ENCODE measurements at regions not wholly inside any gene's neighbourhood (a gene's known extent, or its start where the extent isn't known, plus 50 kb on each side); places are given as distances from the start of the nearest gene placed in this dataset.

DNA sequence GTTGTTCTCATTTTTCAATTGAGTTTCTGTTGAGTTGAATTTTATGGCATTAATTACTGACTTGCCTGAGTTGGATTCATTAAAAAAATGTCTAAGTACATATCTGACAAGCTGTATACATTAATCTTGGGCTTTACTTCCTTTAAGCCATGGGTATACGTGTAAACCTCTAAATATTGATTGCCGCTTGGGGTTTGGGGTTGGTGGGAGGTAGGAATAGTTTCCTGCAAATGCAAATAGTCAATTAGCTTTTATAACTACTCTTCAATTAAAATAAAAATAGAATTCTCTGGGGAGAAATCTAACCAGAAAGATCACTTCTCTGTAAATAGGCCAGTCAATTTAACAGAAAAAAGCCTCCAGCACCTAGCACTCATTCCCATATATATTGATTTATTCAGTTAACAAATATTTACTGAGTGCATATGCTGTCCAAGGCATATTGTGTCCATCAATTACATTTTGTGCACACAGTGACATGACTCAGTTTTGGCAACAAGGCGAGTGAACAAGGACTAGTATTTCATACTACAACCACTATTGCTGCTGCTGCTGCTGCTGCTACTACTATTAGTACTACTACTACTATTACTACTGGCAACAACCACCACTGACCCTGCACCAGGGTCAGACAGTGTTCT is 306.8 kb downstream of the RFC3 start:
- ATAC-seq: no peak
- no peak for DNase-seq

GRCh38 chr13:34127523-34127922 is 309.6 kb downstream of the RFC3 start:
- DNase-seq (no peak), ATAC-seq (no peak)

GRCh38 chr13:34128661-34129060 is 310.7 kb downstream of the RFC3 start:
- ATAC-seq: no peak

DNA sequence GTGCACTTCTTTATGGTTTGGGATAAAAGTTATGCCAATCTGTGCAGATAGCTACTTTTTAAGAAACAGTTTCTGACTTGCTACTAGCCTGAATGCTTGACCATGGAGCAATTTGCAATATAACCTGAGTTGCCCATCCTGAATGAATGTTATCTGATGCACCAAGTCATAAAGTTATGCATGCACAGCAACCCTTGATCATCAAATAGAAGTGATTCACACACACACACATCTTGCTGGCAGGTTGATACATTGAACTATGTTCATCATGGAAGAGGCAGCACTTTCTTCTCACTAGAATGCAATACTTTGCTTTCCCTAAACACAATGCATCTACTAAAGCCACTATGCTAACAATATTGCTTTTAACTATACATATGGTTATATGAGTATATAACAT is 311.5 kb downstream of the RFC3 start:
- DNase-seq (no peak), ATAC-seq (no peak)

More at GRCh38 chr13:34128661-34129060, 310.7 kb downstream of the RFC3 start:
- DNase-seq: no peak

- no peak for DNase-seq
- ATAC-seq: no peak
These were observed 319.3 kb downstream of the RFC3 start for GRCh38 chr13:34137200-34137599.

DNA sequence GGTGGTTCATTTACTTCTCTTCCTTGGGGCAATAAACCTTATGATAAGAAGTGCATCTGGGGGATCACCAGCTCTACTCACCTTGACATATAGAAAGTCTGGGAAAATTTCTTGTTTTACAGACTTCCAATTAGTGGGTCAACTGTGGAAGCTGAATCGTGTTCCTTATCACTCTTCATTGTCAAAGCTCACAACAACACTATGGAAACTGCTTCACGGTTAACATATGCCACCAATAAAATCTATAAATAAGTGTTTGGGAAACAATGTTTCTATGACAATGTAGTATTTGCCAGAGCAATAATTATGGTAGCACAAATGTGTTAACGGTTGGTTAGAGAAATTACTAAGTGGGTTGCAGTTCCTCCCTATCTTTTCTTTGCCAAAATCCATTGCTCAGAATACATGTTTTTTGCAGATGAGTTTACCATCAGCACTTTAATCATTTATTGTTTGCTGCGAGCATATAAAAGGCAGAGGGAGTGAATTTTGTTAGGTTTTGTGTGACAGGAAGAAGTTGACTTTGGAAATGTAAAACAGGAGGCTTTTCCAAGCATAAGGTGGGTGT is 321.8 kb downstream of the RFC3 start:
- ATAC-seq (no peak), DNase-seq (no peak)

DNA sequence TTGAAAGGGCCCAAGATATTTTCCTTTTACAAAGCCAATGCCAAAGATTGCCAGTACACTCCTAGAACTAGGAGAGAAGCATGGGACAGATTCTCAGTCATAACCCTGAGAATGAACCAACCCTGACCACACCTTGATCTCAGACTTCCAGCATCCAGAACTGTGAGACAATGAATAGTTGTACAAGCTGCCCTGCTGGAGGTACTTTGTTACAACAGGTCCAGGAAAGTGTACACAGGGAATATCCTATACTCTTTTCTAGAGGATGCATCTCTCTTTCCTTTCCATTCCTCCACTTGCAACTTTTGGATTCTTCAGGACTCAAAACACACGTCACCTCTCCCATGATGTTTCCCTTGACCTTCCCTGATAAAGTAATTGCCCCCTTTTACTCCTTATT is 325.7 kb downstream of the RFC3 start:
- DNase-seq (no peak), ATAC-seq (no peak)

DNA sequence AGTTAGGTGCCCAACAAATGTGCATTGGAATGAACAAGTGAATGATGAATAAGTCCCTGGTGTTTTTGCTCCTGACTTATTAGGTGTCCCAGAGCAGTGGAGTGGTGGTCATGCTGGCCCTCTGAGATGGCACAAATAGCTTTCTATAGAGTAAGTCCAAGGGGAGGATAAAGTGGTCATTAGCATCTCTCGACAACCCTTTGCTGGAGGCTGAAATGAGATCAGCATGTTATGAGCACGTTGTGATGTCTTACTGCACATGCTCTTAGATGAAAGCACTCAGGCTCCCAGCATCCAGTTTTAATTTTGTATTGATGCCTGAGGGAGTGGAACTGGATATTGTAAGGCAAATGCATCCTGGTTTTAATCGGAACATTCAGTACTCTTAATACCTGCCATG is 326.2 kb downstream of the RFC3 start:
- DNase-seq (no peak), ATAC-seq (no peak)

- DNase-seq: no peak
- no peak for ATAC-seq
These were observed 327.1 kb downstream of the RFC3 start for GRCh38 chr13:34145061-34145460.

DNA sequence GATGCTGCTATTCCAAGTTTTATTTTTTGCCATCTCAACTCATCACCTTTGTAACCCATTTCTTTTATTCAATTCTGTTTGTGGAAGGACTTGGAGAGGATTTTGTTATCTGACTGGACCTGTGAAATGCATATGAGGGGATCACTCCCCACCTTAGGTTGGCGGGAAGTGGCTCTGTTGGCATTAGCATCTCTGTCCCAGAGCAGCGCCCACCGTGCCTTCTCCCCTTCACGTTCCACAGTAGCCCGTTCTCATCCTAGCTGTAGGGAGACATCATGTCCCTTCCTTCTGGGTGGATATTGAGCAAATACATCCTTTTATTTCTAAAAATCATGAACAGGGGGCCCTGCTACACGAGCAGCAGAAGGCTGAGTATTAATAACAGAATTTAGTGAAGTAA is 330.4 kb downstream of the RFC3 start:
- DNase-seq (no peak), ATAC-seq (no peak)

GRCh38 chr13:34151885-34152284 is 333.9 kb downstream of the RFC3 start:
- ATAC-seq (no peak), DNase-seq (no peak)

GRCh38 chr13:34152409-34152808 is 334.5 kb downstream of the RFC3 start:
- no peak for ATAC-seq
- DNase-seq: no peak

GRCh38 chr13:34152996-34153395 is 335.0 kb downstream of the RFC3 start:
- ATAC-seq (no peak), DNase-seq (no peak)

DNA sequence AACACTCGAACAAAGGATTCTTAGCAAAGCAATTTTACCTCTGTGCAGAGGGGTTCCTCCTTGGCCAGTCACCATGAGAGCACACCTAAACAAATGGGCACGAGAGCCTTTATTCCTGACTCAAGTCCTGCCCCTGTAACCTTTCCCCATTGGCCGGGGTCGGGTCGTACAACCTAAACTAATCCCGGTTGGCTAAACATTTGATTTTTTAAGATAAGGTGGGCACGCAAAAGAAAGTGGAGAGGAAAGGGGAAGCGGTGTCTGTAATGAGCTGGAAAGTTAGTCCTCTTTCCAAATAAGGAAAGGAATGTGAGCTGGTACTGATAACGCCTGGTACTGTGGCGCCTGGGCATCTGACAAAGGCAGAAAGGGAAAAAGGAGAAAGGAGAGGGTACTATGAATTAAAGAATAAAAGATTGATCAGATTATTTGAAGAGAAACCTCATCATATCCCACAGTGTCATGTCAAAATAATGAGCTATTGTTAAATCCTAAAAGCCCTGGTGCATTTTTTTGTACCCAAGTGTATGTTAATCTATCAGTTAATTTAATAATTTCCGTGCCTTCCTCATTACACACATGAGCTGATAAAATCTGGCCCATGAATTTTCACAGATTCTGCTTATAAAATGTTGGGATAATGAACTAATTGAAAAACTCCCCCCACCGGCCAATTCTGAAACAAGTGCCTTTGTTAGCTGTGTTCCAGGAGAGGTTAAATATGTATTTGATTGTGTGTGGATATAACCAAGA is 335.7 kb downstream of the RFC3 start:
- no peak for ATAC-seq
- no peak for DNase-seq

DNA sequence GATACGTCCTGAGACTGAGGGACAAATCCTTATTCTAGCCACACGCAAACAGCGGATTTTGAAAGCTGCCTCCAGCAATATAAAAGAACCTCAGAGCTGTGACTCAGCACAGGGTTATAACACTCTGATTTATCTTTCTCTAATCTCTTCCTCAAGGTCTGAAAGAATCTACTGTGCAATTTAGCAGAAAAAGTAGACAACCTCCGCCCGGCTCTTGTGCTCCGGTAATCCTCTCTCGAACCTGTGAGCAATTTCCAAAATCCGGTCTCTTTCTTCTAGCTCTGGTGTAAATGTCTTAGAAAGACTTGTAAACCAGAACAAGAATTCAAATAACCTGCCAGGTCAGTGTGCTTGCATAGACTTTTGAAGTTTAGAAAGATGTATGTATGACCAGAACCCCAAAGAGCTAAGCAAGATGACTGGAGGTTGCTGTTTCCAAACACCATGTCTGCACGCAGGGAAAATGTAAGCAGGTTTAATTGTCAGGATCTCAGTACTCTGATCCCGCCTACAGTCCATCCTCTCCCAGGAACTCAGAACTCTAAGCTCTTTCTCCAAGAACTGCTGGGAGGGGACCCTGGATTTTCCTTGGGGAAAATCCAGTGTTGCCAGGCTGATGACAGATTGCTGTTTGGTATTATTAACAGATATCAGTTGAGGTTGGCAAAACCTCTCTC is 338.1 kb downstream of the RFC3 start:
- ATAC-seq (no peak), DNase-seq (no peak)

- ATAC-seq (peak; percentile 89), DNase-seq (peak; percentile 30)
These were observed 339.0 kb downstream of the RFC3 start for GRCh38 chr13:34156841-34157365.

DNA sequence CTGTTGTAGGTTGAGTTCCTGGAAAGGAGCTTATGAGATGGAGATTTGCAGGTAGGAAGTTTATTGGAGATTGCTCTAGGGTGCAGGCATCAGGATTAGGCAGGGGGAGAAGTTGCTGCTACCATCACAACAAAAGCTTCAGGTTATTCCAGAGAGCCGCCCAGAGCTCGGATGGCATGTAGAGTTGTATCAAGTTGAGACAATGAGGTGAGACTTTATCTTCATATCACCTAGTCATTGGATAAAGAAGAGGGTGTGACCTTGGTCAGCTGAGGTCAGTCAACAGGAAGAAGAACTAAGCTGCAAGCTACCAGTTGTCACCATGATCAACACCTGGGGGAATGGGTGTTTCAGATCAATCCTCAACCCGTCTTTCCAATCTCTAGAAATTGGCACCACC is 342.0 kb downstream of the RFC3 start:
- DNase-seq (no peak), ATAC-seq (no peak)

GRCh38 chr13:34161931-34162543 is 344.1 kb downstream of the RFC3 start:
- DNase-seq (no peak), ATAC-seq (no peak)

- ATAC-seq (no peak), DNase-seq (no peak)
These were observed 344.6 kb downstream of the RFC3 start for GRCh38 chr13:34162544-34162933.

- DNase-seq (no peak), ATAC-seq (no peak)
These were observed 346.6 kb downstream of the RFC3 start for GRCh38 chr13:34164582-34164981.

DNA sequence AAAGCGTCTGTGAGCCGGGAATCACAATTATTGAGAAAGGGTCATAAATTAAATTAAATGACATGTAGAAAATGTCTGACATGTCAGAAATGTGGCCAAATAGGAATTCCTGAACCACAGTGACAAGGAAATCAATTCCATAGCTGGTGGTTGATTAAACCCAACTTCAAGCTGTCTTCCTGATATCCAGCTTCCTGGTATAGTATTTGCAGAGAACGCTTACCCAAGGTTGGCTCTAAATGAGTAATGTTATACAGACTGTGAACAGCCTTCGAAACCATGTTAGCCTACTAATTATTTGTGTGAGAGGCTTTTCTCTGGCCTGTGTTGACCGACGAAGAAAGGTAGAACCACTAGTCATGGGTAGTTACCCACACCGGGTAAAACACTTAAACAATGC is 347.2 kb downstream of the RFC3 start:
- ATAC-seq (no peak), DNase-seq (no peak)

- DNase-seq: no peak
- no peak for ATAC-seq
These were observed 348.5 kb downstream of the RFC3 start for GRCh38 chr13:34166406-34166805.
